Liver (tissue), 8 donors: ENCODE measurements at regions not wholly inside any gene's neighbourhood (a gene's known extent, or its start where the extent isn't known, plus 50 kb on each side); places are given as distances from the start of the nearest gene placed in this dataset.
A peak's percentile ranks its signal among the peaks of the same experiment; 100 is the strongest.

Experiments
- DNase-seq: peaks from one replicate; pipeline ENCODE4 v3.0.0-alpha.2; 2017; ENCODE audit warnings: low spot score
- H3K27ac ChIP-seq, 2 donors: one replicate each; pipeline ENCODE4 v1.7.0; 2013; ENCODE audit warnings: inconsistent platforms in 2 of 2, low read length in 2 of 2, control low read depth in 1 of 2, low read depth in 1 of 2, mild to moderate bottlenecking in 1 of 2
- H3K27me3 ChIP-seq, 4 donors: one replicate each; pipeline versions ENCODE4 v1.6.1 to v1.7.0; 2013; ENCODE audit warnings: low read length in 3 of 4, inconsistent platforms in 1 of 4, mild to moderate bottlenecking in 1 of 4, moderate library complexity in 1 of 4; ENCODE audit not compliant: control insufficient read depth in 4 of 4, insufficient read depth in 4 of 4
- H3K36me3 ChIP-seq, 4 donors: one replicate each; pipeline versions ENCODE4 v1.6.1 to v1.7.0; 2013; ENCODE audit warnings: low read length in 3 of 4, mild to moderate bottlenecking in 3 of 4, low read depth in 1 of 4, moderate library complexity in 1 of 4; ENCODE audit not compliant: control insufficient read depth in 4 of 4, insufficient read depth in 3 of 4
- H3K4me1 ChIP-seq, 4 donors: one replicate each; pipeline versions ENCODE4 v1.6.1 to v1.7.0; 2013; ENCODE audit warnings: low read length in 3 of 4, mild to moderate bottlenecking in 3 of 4, moderate library complexity in 1 of 4; ENCODE audit not compliant: control insufficient read depth in 4 of 4, insufficient read depth in 4 of 4
- H3K4me3 ChIP-seq, 3 donors: one replicate each; pipeline versions ENCODE4 v1.6.1 to v1.7.0; 2013; ENCODE audit warnings: low read length in 3 of 3, control low read depth in 1 of 3, low read depth in 1 of 3, mild to moderate bottlenecking in 1 of 3
- H3K9ac ChIP-seq, 2 donors: one replicate each; pipeline ENCODE4 v1.7.0; 2013; ENCODE audit warnings: low read length in 2 of 2, mild to moderate bottlenecking in 2 of 2, moderate library complexity in 2 of 2, control low read depth in 1 of 2, low read depth in 1 of 2
- H3K9me3 ChIP-seq, 4 donors: one replicate each; pipeline versions ENCODE4 v1.6.1 to v1.7.0; 2013; ENCODE audit warnings: low read length in 3 of 4; ENCODE audit not compliant: control insufficient read depth in 4 of 4
- ATF3 ChIP-seq: IDR thresholded peaks from 2 replicates; pipeline ENCODE4 v1.6.1; 2016; ENCODE audit warnings: antibody characterized with exemption
- EGR1 ChIP-seq, 2 donors: IDR thresholded peaks; 2 replicates each; pipeline ENCODE4 v1.6.1; 2016 to 2018; ENCODE audit warnings: antibody characterized with exemption in 2 of 2, low read depth in 2 of 2
- FOXA1 ChIP-seq: IDR thresholded peaks from 2 replicates; pipeline ENCODE4 v1.6.1; 2016; ENCODE audit warnings: antibody characterized with exemption
- FOXA2 ChIP-seq: IDR thresholded peaks from 2 replicates; pipeline ENCODE4 v1.6.1; 2016; ENCODE audit warnings: antibody characterized with exemption
- GABPA ChIP-seq, 2 donors: IDR thresholded peaks in 1 of 2; conservative IDR thresholded peaks in 1 of 2; 2 replicates each; pipeline ENCODE4 v1.6.1; 2016; ENCODE audit warnings: antibody characterized with exemption in 2 of 2, mild to moderate bottlenecking in 1 of 2, moderate library complexity in 1 of 2
- HNF4A ChIP-seq, 2 donors: conservative IDR thresholded peaks; 2 replicates each; pipeline ENCODE4 v1.6.1; 2016; ENCODE audit warnings: antibody characterized with exemption in 2 of 2, mild to moderate bottlenecking in 2 of 2
- HNF4G ChIP-seq: IDR thresholded peaks from 2 replicates; pipeline ENCODE4 v1.6.1; 2016; ENCODE audit warnings: antibody characterized with exemption
- JUND ChIP-seq, 2 donors: IDR thresholded peaks; 2 replicates each; pipeline ENCODE4 v1.6.1; 2016; ENCODE audit warnings: antibody characterized with exemption in 2 of 2
- NR2F2 ChIP-seq: IDR thresholded peaks from 2 replicates; pipeline ENCODE4 v1.6.1; 2016; ENCODE audit warnings: antibody characterized with exemption
- RAD21 ChIP-seq, 2 donors: IDR thresholded peaks; 2 replicates each; pipeline ENCODE4 v1.6.1; 2016; ENCODE audit warnings: antibody characterized with exemption in 2 of 2, mild to moderate bottlenecking in 2 of 2
- RXRA ChIP-seq, 2 donors: IDR thresholded peaks; 2 replicates each; pipeline ENCODE4 v1.6.1; 2017 to 2018; ENCODE audit warnings: antibody characterized with exemption in 2 of 2, mild to moderate bottlenecking in 1 of 2
- SP1 ChIP-seq: IDR thresholded peaks from 2 replicates; pipeline ENCODE4 v1.6.1; 2018; ENCODE audit warnings: antibody characterized with exemption, mild to moderate bottlenecking
- TAF1 ChIP-seq: conservative IDR thresholded peaks from 2 replicates; pipeline ENCODE4 v1.6.1; 2016; ENCODE audit warnings: antibody characterized with exemption, mild to moderate bottlenecking
- YY1 ChIP-seq: IDR thresholded peaks from 2 replicates; pipeline ENCODE4 v1.6.1; 2016; ENCODE audit warnings: antibody characterized with exemption, mild to moderate bottlenecking
- ZBTB33 ChIP-seq: IDR thresholded peaks from 2 replicates; pipeline ENCODE4 v1.6.1; 2016; ENCODE audit warnings: antibody characterized with exemption
- WGBS: extraction: QIAGEN DNeasy Blood & Tissue Kit; methylation state at CpG from one replicate; pipeline ENCODE4 v1.1.7; 2013; 5-methylcytosine and 5-hydroxymethylcytosine counted together
- TF ChIP-seq, protein P1 (sequence below): IDR thresholded peaks from 2 replicates; pipeline ENCODE4 v1.6.1; 2016; ENCODE audit warnings: antibody characterized with exemption
- TF ChIP-seq, protein P2 (sequence below): fragments of 150-350 bp; IDR thresholded peaks from 2 replicates; pipeline ENCODE4 v1.5.1; 2017; ENCODE audit warnings: improper control_type of control experiment, low read depth, low read length; ENCODE audit not compliant: missing input control
- TF ChIP-seq, protein P3 (sequence below): IDR thresholded peaks from 2 replicates; pipeline ENCODE4 v1.6.1; 2016; ENCODE audit warnings: antibody characterized with exemption, mild to moderate bottlenecking
- donor health status: healthy.
- donor health status: healthy.
- donor health status: healthy.
- donor health status: healthy.
- donor health status: healthy.

- WGBS = 17% methylated on average over 10 of the region's 10 CpGs
- peak; percentile 66 for TF ChIP-seq NR2F2
- TF ChIP-seq ATF3 = no peak
- no peak for TF ChIP-seq YY1
- peak in 1 of 2 donors; percentile 23 for TF ChIP-seq HNF4A (conservative IDR thresholded peaks at IDR 0.05)
- H3K36me3 ChIP-seq = no peaks in the 10 kb centered on the region
- no peak overlapping the region for H3K9ac ChIP-seq
- no peaks in the 10 kb centered on the region for H3K9me3 ChIP-seq
- peak overlapping the region in 1 of 2 donors; percentile 3 for H3K27ac ChIP-seq
- no peak overlapping the region for H3K4me3 ChIP-seq
- no peak for DNase-seq
- H3K27me3 ChIP-seq = no peaks in the 10 kb centered on the region
- H3K4me1 ChIP-seq = peaks cover 0 to 9% (median 7%) of the 10 kb centered on the region in 4 donors
Observed at GRCh38 chr15:26081758-26082220, 218.7 kb upstream of the ATP10A start.

- Histone ChIP-seq H3K9ac (no peak overlapping the region), H3K4me1 (no peaks in the 10 kb centered on the region), H3K27ac (no peak overlapping the region), H3K27me3 (no peaks in the 10 kb centered on the region), H3K4me3 (no peak overlapping the region), H3K36me3 (no peaks in the 10 kb centered on the region), H3K9me3 (no peaks in the 10 kb centered on the region)
- WGBS = 76% methylated on average over 4 of the region's 4 CpGs
- TF ChIP-seq RXRA (IDR thresholded peaks at IDR 0.05) = no peak
- no peak for TF ChIP-seq NR2F2
- no peak for TF ChIP-seq HNF4A (conservative IDR thresholded peaks at IDR 0.05)
- no peak for TF ChIP-seq FOXA1
- no peak for DNase-seq
Observed at GRCh38 chr15:26075770-26076169, 212.6 kb upstream of the ATP10A start.

GRCh38 chr15:26073430-26074333 lies 210.6 kb upstream of the ATP10A start:
- Histone ChIP-seq H3K4me3 (no peak overlapping the region), H3K4me1 (no peaks in the 10 kb centered on the region), H3K27ac (no peak overlapping the region), H3K27me3 (no peaks in the 10 kb centered on the region), H3K9me3 (no peaks in the 10 kb centered on the region), H3K9ac (no peak overlapping the region), H3K36me3 (no peaks in the 10 kb centered on the region)
- TF ChIP-seq, protein P1, sequence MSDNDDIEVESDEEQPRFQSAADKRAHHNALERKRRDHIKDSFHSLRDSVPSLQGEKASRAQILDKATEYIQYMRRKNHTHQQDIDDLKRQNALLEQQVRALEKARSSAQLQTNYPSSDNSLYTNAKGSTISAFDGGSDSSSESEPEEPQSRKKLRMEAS = no peak
- no peak for TF ChIP-seq HNF4A (conservative IDR thresholded peaks at IDR 0.05)
- no peak for TF ChIP-seq FOXA1
- no peak for TF ChIP-seq NR2F2
- no peak for TF ChIP-seq ATF3
- no peak for TF ChIP-seq RXRA (IDR thresholded peaks at IDR 0.05)
- TF ChIP-seq HNF4G = no peak
- no peak for TF ChIP-seq SP1
- no peak for TF ChIP-seq ZBTB33
- TF ChIP-seq, protein P2, sequence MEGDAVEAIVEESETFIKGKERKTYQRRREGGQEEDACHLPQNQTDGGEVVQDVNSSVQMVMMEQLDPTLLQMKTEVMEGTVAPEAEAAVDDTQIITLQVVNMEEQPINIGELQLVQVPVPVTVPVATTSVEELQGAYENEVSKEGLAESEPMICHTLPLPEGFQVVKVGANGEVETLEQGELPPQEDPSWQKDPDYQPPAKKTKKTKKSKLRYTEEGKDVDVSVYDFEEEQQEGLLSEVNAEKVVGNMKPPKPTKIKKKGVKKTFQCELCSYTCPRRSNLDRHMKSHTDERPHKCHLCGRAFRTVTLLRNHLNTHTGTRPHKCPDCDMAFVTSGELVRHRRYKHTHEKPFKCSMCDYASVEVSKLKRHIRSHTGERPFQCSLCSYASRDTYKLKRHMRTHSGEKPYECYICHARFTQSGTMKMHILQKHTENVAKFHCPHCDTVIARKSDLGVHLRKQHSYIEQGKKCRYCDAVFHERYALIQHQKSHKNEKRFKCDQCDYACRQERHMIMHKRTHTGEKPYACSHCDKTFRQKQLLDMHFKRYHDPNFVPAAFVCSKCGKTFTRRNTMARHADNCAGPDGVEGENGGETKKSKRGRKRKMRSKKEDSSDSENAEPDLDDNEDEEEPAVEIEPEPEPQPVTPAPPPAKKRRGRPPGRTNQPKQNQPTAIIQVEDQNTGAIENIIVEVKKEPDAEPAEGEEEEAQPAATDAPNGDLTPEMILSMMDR = no peak
- no peak for TF ChIP-seq FOXA2
- no peak for TF ChIP-seq GABPA (IDR thresholded peaks at IDR 0.05 in 1 of 2, conservative IDR thresholded peaks at IDR 0.05 in 1 of 2)
- no peak for TF ChIP-seq JUND (IDR thresholded peaks at IDR 0.05)
- no peak for TF ChIP-seq TAF1
- no peak for TF ChIP-seq YY1
- no peak for TF ChIP-seq RAD21 (IDR thresholded peaks at IDR 0.05)
- TF ChIP-seq EGR1 (IDR thresholded peaks at IDR 0.05; ENCODE audit: low read depth in 2 of 2) = no peak
- TF ChIP-seq, protein P3, sequence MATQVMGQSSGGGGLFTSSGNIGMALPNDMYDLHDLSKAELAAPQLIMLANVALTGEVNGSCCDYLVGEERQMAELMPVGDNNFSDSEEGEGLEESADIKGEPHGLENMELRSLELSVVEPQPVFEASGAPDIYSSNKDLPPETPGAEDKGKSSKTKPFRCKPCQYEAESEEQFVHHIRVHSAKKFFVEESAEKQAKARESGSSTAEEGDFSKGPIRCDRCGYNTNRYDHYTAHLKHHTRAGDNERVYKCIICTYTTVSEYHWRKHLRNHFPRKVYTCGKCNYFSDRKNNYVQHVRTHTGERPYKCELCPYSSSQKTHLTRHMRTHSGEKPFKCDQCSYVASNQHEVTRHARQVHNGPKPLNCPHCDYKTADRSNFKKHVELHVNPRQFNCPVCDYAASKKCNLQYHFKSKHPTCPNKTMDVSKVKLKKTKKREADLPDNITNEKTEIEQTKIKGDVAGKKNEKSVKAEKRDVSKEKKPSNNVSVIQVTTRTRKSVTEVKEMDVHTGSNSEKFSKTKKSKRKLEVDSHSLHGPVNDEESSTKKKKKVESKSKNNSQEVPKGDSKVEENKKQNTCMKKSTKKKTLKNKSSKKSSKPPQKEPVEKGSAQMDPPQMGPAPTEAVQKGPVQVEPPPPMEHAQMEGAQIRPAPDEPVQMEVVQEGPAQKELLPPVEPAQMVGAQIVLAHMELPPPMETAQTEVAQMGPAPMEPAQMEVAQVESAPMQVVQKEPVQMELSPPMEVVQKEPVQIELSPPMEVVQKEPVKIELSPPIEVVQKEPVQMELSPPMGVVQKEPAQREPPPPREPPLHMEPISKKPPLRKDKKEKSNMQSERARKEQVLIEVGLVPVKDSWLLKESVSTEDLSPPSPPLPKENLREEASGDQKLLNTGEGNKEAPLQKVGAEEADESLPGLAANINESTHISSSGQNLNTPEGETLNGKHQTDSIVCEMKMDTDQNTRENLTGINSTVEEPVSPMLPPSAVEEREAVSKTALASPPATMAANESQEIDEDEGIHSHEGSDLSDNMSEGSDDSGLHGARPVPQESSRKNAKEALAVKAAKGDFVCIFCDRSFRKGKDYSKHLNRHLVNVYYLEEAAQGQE = no peak
- no peak for DNase-seq
- 66% methylated on average over 6 of the region's 6 CpGs for WGBS
